Motor neuron (in vitro differentiated cells): ENCODE measurements at regions not wholly inside any gene's neighbourhood (a gene's known extent, or its start where the extent isn't known, plus 50 kb on each side); places are given as distances from the start of the nearest gene placed in this dataset.
A peak's percentile ranks its signal among the peaks of the same experiment; 100 is the strongest.

Source experiments
- ATAC-seq, 8 experiments: fragments of 200-7000 bp; cut with Tn5 transposase; replicated peaks in 6 of 8; 2 replicates each; pipeline ENCODE4 v1.8.0; 2021; ENCODE audit warnings: mild to moderate bottlenecking in 8 of 8, moderate library complexity in 8 of 8
- H3K27ac ChIP-seq, 2 donors: fragments of 250-450 bp; sonication (Bioruptor Pico); 2 replicates each; pipeline ENCODE4 v1.9.0; 2021; ENCODE audit warnings: antibody characterized with exemption in 2 of 2, mild to moderate bottlenecking in 2 of 2, moderate library complexity in 1 of 2
- H3K4me1 ChIP-seq, 2 donors: fragments of 250-450 bp; sonication (Bioruptor Pico); replicated peaks in 1 of 2; 2 replicates each; pipeline ENCODE4 v1.6.1; 2021; ENCODE audit warnings: antibody characterized with exemption in 2 of 2, mild to moderate bottlenecking in 2 of 2, moderate library complexity in 1 of 2
- H3K4me3 ChIP-seq, 5 donors: fragments of 250-450 bp; sonication (Bioruptor Pico); 2 replicates each; pipeline ENCODE4 v1.9.0; 2021; ENCODE audit warnings: antibody characterized with exemption in 5 of 5, mild to moderate bottlenecking in 5 of 5, moderate library complexity in 4 of 5
- WGBS, 10 experiments: fragments of 450-650 bp; shearing (Covaris generic); methylation state at CpG; one replicate each; pipeline ENCODE4 v1.0.0; 2022; 5-methylcytosine and 5-hydroxymethylcytosine counted together
- in situ Hi-C, 9 experiments: fragments of 400-800 bp; cut with MboI; loops; one replicate each; pipeline ENCODE4 v1.15.0; 2021; ENCODE audit warnings: low sequenced_read_pairs in 9 of 9, low pct_unique_long_range_greater_than_20kb in 2 of 9; ENCODE audit not compliant: unreplicated experiment in 9 of 9

DNA sequence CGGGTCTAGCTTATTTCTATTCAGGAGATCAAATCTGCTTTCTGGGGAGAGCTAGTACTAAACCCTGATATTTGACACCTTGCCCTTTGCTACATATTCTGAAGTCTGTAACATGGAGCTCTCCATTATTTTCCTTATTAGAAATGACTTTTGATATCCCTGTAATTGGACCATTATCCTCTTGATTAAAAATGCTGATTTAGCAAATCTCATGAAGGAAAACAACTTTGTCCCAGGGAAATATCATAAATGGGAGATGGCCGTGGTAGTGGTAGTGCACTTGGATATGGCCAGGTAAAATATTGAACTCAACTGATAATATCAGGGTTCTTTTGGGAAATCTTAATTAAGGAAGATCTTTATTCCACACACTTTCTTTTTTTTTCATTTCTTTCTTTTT lies 326.5 kb downstream of the RPRM start:
- 22 to 100% (median 90%) methylated on average over 1 to 2 of the region's 2 CpGs; no CpG with 5 or more reads in 2 of the 10 experiments for WGBS, 10 experiments
- no peak overlapping the region for H3K4me3 ChIP-seq
- no peak overlapping the region for H3K27ac ChIP-seq
- ATAC-seq = no peak
- in situ Hi-C loops = loop anchor here in 2 of 9 experiments (25.0 kb wide), 2 partner anchors 310 to 335 kb away; partner anchors contain the start of gene RPRM (in 1 of the 2)
- H3K4me1 ChIP-seq = no peaks in the 10 kb centered on the region

GRCh38 chr2:153145470-153145978 lies 333.0 kb downstream of the RPRM start:
- Histone ChIP-seq H3K4me3 (no peak overlapping the region), H3K27ac (no peak overlapping the region), H3K4me1 (no peaks in the 10 kb centered on the region)
- WGBS, 10 experiments = 17 to 89% (median 20%) methylated on average over 1 of the region's 1 CpG; no CpG with 5 or more reads in 7 of the 10 experiments
- ATAC-seq = peak in 1 of 8 experiments; percentile 88
- in situ Hi-C loops = no loop called here

- no peak for ATAC-seq
- no peak overlapping the region for H3K4me3 ChIP-seq
- in situ Hi-C loops = no loop called here
- H3K27ac ChIP-seq = no peak overlapping the region
- H3K4me1 ChIP-seq = no peaks in the 10 kb centered on the region
- 29 to 92% (median 63%) methylated on average over 1 to 2 of the region's 2 CpGs for WGBS, 10 experiments
Measured at GRCh38 chr2:153143540-153143939, 335.0 kb downstream of the RPRM start.

DNA sequence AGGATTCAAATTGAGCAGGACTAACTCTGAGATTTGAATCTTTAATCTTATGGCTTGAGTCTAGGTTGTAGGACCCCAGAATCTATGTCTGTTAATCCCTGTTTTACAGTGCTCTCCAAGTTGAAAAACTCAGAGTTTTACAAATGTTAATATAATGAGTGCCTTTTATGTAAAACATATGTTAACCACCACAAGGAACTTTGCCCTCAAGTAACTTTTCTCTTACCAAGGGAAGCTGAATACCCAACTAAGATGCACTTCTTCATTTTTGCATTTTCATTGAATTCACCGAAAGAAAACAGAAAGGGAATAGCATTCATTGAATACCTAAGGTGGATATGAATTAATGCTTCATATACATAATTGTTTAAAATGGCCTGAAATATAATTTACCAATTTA lies 338.1 kb downstream of the RPRM start:
- no peak overlapping the region for H3K27ac ChIP-seq
- 0 to 100% (median 39%) methylated on average over 1 of the region's 1 CpG; no CpG with 5 or more reads in 2 of the 10 experiments for WGBS, 10 experiments
- no peak overlapping the region for H3K4me3 ChIP-seq
- no peaks in the 10 kb centered on the region for H3K4me1 ChIP-seq
- in situ Hi-C loops = no loop called here
- peak in 3 of 8 experiments; percentile 36 to 64 (median 52) for ATAC-seq

DNA sequence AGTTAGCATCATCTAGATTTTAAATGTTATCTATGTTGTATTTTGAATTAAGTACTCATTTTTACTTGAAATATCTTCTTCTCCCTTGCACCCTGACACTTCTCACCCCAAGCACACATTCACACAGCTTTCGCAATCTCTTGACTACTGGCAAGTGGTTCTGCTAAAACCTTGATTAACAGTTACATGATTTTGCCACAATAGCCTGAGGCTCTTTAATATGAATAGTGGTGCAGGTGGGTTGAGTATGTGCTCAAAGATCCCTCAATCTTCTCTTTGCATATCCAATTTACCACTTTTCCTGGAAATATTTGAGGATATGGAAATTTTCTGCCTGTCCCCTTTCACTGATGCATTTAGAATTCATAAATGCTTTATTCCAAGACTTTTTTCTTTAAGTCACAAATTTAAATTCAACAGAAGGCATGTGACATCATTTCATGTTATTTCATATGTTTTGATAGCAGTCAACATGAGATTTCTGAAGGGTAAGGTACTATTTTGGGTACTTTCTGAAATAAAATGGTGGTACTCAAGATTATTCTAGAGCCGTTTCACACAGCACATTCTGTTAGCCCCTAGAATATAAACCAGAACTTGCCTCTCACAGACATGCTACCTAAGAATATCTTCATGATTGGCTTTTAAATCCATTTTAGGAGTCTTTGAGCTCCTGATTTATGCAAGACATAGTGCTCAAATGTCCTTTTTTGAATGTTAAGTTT lies 339.7 kb downstream of the RPRM start:
- in situ Hi-C loops = no loop called here
- ATAC-seq = peak in 1 of 8 experiments; percentile 62
- 15 to 100% (median 66%) methylated on average over 1 to 2 of the region's 2 CpGs; no CpG with 5 or more reads in 2 of the 10 experiments for WGBS, 10 experiments

GRCh38 chr2:153136216-153136615 lies 342.3 kb downstream of the RPRM start:
- in situ Hi-C loops = no loop called here
- 14 to 100% (median 83%) methylated on average over 1 to 2 of the region's 2 CpGs; no CpG with 5 or more reads in 1 of the 10 experiments for WGBS, 10 experiments
- Histone ChIP-seq H3K27ac (no peak overlapping the region), H3K4me1 (peaks cover 0 to 6% of the 10 kb centered on the region in 2 donors), H3K4me3 (no peak overlapping the region)
- ATAC-seq = no peak

More for the DNA sequence above, 339.7 kb downstream of the RPRM start:
- Histone ChIP-seq H3K4me1 (peaks cover 0 to under 1% of the 10 kb centered on the region in 2 donors), H3K27ac (no peak overlapping the region), H3K4me3 (no peak overlapping the region)

GRCh38 chr2:153134725-153135124 lies 343.8 kb downstream of the RPRM start:
- 0 to 100% (median 55%) methylated on average over 1 of the region's 1 CpG; no CpG with 5 or more reads in 3 of the 10 experiments for WGBS, 10 experiments
- no peak overlapping the region for H3K27ac ChIP-seq
- H3K4me1 ChIP-seq = peaks cover 0 to 6% of the 10 kb centered on the region in 2 donors
- peak in 6 of 8 experiments; percentile 45 to 98 (median 96) for ATAC-seq
- H3K4me3 ChIP-seq = no peak overlapping the region
- in situ Hi-C loops = no loop called here

DNA sequence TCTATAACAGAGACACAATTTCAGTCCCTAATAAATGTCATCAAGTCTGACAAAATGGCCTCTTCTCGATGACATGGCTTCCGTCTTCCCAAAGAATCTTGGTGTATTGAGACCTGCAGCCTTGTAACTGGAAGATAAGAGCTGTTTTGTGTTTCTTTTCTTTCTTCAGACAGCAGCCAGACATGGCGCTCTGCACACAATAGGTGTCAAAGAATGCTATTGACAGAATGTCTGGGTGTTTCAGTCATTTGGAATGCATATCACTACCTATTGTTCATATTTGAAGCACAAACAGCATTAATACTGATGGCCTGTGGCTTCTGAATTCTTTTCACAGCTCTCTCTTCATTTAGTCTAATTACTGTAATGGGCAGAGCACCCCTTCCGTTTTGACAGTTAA lies 344.8 kb downstream of the RPRM start:
- 0 to 83% (median 75%) methylated on average over 1 to 4 of the region's 4 CpGs for WGBS, 10 experiments
- peaks cover 0 to 6% of the 10 kb centered on the region in 2 donors for H3K4me1 ChIP-seq
- H3K4me3 ChIP-seq = no peak overlapping the region
- H3K27ac ChIP-seq = no peak overlapping the region
- no peak for ATAC-seq
- in situ Hi-C loops = no loop called here

DNA sequence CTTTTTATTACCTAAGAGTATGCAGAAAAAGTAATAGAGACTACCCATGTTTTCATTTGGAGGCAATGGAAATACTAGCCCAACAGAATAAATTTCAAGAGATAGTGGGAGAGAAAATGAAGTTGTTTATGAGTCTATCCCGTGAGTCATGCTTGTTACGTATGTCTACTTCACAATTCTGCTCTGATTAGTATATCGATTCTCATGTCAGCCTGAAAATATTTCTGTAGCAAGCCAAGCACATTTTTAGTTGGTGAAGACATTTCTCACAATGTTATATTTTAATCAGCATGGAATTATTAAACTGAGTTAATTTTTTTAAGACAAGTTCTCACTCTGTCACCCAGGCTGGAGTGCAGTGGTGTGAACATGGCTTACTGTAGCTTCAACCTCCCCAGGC lies 346.1 kb downstream of the RPRM start:
- 23 to 100% (median 83%) methylated on average over 1 to 3 of the region's 3 CpGs; no CpG with 5 or more reads in 1 of the 10 experiments for WGBS, 10 experiments

GRCh38 chr2:153115141-153115540 lies 363.4 kb downstream of the RPRM start:
- no peak for ATAC-seq
- WGBS, 10 experiments = 0 to 100% (median 50%) methylated on average over 1 of the region's 1 CpG; no CpG with 5 or more reads in 3 of the 10 experiments
- no peak overlapping the region for H3K27ac ChIP-seq
- H3K4me3 ChIP-seq = no peak overlapping the region
- in situ Hi-C loops = no loop called here
- H3K4me1 ChIP-seq = peaks cover 3 to 6% of the 10 kb centered on the region in 2 donors

More for the DNA sequence above, 346.1 kb downstream of the RPRM start:
- Histone ChIP-seq H3K4me3 (no peak overlapping the region), H3K27ac (no peak overlapping the region), H3K4me1 (peaks cover 0 to 6% of the 10 kb centered on the region in 2 donors)
- in situ Hi-C loops = no loop called here
- peak in 1 of 8 experiments; percentile 45 for ATAC-seq

- in situ Hi-C loops = no loop called here
- no peak overlapping the region for H3K27ac ChIP-seq
- no peak overlapping the region for H3K4me3 ChIP-seq
- H3K4me1 ChIP-seq = peaks cover 3 to 6% of the 10 kb centered on the region in 2 donors
- ATAC-seq = peak in 5 of 8 experiments; percentile 18 to 85 (median 83)
- 19 to 71% (median 51%) methylated on average over 1 to 4 of the region's 4 CpGs; no CpG with 5 or more reads in 2 of the 10 experiments for WGBS, 10 experiments
Measured at GRCh38 chr2:153110486-153110885, 368.1 kb downstream of the RPRM start.

- WGBS, 10 experiments = 0 to 100% (median 85%) methylated on average over 1 to 3 of the region's 3 CpGs; no CpG with 5 or more reads in 1 of the 10 experiments
- no peak overlapping the region for H3K4me3 ChIP-seq
- no peak overlapping the region for H3K27ac ChIP-seq
- H3K4me1 ChIP-seq = peaks cover 3 to 6% of the 10 kb centered on the region in 2 donors
- in situ Hi-C loops = no loop called here
- no peak for ATAC-seq
Measured at GRCh38 chr2:153109793-153110192, 368.8 kb downstream of the RPRM start.

DNA sequence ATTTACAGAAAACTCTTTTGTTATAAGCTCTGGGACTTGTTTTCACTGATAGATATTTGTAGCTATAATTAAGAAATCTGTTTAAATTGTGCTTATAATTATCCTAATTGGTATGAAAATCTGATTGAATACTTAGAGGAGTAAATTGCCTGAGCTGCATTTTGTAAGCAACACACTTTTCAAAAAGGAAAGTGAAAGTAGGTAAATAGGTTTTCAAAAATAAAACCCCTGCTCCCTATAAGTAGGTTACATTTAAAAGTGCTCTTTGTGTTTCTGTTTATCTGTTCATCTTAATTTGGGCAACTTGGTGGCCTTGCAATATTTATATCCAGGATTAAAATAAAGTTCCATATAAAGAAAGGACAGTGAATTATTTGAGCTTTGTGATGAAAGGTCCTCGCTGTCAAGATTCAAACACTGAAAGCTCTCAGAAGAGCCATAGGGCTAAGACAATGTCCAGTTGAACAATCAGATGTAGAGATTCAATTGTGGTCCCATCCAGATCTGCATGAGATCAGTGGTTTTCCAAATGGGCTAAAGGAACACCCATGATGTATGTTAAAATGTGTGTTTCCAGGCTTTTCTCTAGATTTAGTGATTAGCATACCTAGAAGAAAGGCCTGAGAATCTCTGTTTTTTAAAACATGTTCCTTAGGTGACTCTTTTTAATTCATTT lies 371.6 kb downstream of the RPRM start:
- Histone ChIP-seq H3K27ac (no peak overlapping the region), H3K4me3 (no peak overlapping the region), H3K4me1 (peaks cover 3 to 6% of the 10 kb centered on the region in 2 donors)
- WGBS, 10 experiments = 17 to 100% (median 83%) methylated on average over 1 of the region's 1 CpG; no CpG with 5 or more reads in 3 of the 10 experiments
- in situ Hi-C loops = no loop called here
- ATAC-seq = peak in 1 of 8 experiments; percentile 34
